ENCODE measurements at regions not wholly inside any gene's neighbourhood (a gene's known extent, or its start where the extent isn't known, plus 50 kb on each side); places are given as distances from the start of the nearest gene placed in this dataset.
"Not testable (repeated sequence)": the region's sequence is repeated elsewhere in the genome, so short reads cannot be mapped to it uniquely, and the experiment has no call there.

DNA sequence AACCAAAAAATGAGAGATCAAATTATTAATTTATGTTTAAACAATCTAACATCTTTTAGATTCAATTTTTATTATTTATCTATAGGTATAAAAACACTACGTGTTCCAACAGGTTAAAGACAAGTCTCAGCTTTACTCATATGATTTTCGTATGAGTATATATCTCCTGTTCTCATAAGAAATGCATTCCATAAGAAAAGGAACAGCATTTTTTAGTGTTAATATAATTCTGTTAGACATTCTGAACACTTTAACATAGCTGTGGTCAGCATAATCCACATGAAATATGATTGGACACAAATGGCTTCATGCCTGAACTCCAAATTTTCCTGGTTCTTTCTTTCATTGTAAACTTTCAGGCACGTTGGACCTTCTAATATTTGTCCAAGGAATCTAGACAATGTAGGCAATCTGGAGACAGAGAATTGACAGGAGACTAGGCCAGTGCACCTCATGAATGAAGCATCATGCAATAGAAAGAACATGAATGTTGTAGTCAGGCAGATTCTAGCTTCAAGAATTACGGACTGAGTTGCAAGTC is 1122.0 kb upstream of the ALCAM start:
- intact Hi-C loops (cut with DNase I): no loop called here
- Histone ChIP-seq H3K27me3 (no peaks in the 10 kb centered on the region), H3K4me3 (no peak overlapping the region), H3K36me3 (no peaks in the 10 kb centered on the region), H3K27ac (replicated peaks in 1 of 4) (no peak overlapping the region), H3K9me3 (peaks cover 0 to 8% (median 4%) of the 10 kb centered on the region in 4 donors), H3K4me1 (no peaks in the 10 kb centered on the region)
- no peak for DNase-seq (ENCODE audit: extremely low spot score)
- TF ChIP-seq, protein P1, sequence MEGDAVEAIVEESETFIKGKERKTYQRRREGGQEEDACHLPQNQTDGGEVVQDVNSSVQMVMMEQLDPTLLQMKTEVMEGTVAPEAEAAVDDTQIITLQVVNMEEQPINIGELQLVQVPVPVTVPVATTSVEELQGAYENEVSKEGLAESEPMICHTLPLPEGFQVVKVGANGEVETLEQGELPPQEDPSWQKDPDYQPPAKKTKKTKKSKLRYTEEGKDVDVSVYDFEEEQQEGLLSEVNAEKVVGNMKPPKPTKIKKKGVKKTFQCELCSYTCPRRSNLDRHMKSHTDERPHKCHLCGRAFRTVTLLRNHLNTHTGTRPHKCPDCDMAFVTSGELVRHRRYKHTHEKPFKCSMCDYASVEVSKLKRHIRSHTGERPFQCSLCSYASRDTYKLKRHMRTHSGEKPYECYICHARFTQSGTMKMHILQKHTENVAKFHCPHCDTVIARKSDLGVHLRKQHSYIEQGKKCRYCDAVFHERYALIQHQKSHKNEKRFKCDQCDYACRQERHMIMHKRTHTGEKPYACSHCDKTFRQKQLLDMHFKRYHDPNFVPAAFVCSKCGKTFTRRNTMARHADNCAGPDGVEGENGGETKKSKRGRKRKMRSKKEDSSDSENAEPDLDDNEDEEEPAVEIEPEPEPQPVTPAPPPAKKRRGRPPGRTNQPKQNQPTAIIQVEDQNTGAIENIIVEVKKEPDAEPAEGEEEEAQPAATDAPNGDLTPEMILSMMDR (IDR thresholded peaks at IDR 0.05): no peak
- TF ChIP-seq POLR2AphosphoS5 (IDR thresholded peaks at IDR 0.05): no peak
- TF ChIP-seq EP300 (IDR thresholded peaks at IDR 0.05): no peak
- no peak for TF ChIP-seq POLR2A (IDR thresholded peaks at IDR 0.05; ENCODE audit: low read depth)
- WGBS: 44% methylated on average over 4 of the region's 4 CpGs

DNA sequence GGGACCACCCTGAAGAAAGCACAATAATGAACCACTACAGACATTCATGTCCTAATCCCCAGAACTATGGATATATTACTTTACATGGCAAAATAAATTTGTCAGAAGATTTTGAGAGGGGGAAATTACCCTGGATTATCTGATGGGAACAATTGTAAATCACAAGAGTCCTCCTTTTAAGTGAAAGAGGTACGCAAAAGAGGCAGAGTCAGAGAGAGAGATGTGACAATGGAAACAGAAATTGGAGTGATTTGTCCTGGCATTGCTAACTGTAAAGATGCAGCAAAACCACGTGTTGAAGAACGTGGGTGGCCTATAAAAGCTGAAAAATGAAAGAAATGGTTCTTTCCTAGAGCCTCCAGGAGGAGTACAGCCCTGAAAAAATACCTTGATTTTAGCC is 1121.4 kb upstream of the ALCAM start:
- DNase-seq (ENCODE audit: extremely low spot score): no peak
- Histone ChIP-seq H3K27ac (replicated peaks in 1 of 4) (no peak overlapping the region), H3K27me3 (no peaks in the 10 kb centered on the region), H3K4me1 (no peaks in the 10 kb centered on the region), H3K4me3 (no peak overlapping the region), H3K9me3 (peaks cover 0 to 8% (median 1%) of the 10 kb centered on the region in 4 donors), H3K36me3 (no peaks in the 10 kb centered on the region)
- no peak for TF ChIP-seq POLR2AphosphoS5 (IDR thresholded peaks at IDR 0.05)
- no peak for TF ChIP-seq EP300 (IDR thresholded peaks at IDR 0.05)
- TF ChIP-seq, protein P1 (IDR thresholded peaks at IDR 0.05): no peak
- TF ChIP-seq POLR2A (IDR thresholded peaks at IDR 0.05; ENCODE audit: low read depth): no peak
- WGBS: 62% methylated on average over 3 of the region's 3 CpGs
- intact Hi-C loops (cut with DNase I): no loop called here

DNA sequence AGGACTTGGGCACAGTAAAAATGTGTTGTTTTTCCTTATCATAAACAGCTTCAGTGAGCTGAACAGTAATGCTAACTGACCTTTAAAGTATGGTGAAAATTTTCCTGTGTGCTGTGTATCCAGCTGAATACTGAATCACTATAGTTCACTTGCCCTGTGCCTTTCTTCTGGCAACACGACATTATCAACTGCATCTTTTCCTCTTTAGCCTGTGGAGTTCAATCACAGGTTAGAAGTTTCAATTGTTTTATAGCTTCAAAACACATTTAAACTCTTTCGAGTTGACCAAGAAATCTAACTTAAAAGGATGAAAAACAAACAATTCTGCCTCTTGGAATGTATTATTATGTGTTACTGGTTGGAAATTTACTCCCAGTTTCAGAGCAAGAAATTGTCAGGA is 1120.7 kb upstream of the ALCAM start:
- WGBS: 30% methylated on average over 2 of the region's 2 CpGs
- Histone ChIP-seq H3K27me3 (no peaks in the 10 kb centered on the region), H3K4me1 (no peaks in the 10 kb centered on the region), H3K27ac (replicated peaks in 1 of 4) (no peak overlapping the region), H3K4me3 (no peak overlapping the region), H3K9me3 (peaks cover 0 to 8% (median under 1%) of the 10 kb centered on the region in 4 donors), H3K36me3 (no peaks in the 10 kb centered on the region)
- no peak for DNase-seq (ENCODE audit: extremely low spot score)
- intact Hi-C loops (cut with DNase I): no loop called here
- TF ChIP-seq POLR2A (IDR thresholded peaks at IDR 0.05; ENCODE audit: low read depth) (no peak), POLR2AphosphoS5 (IDR thresholded peaks at IDR 0.05) (no peak), EP300 (IDR thresholded peaks at IDR 0.05) (no peak)
- TF ChIP-seq, protein P1 (IDR thresholded peaks at IDR 0.05): no peak

DNA sequence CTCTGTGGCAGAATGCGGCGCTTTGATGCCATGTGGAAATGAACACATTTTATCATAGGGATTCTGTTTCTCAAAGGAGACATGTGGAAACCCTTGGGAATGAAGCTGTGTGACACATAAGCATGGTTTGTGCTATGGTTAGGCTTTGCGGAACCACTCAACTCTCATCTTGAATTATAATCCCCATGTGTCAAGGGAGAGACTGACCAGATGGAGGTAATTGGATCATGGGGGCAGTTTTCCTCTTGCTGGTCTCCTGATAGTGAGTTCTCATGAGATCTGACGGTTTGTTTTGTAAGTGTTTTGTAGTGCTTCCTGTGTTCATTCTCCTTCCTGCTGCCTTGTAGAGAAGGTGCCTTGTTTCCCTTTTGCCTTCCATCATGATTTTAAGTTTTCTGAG is 1109.2 kb upstream of the ALCAM start:
- intact Hi-C loops (cut with DNase I): no loop called here
- TF ChIP-seq EP300 (IDR thresholded peaks at IDR 0.05): no peak
- TF ChIP-seq, protein P1 (IDR thresholded peaks at IDR 0.05): no peak
- no peak overlapping the region for H3K4me3 ChIP-seq
- H3K9me3 ChIP-seq: no peaks in the 10 kb centered on the region
- WGBS: 81% methylated on average over 4 of the region's 4 CpGs
- H3K36me3 ChIP-seq: no peaks in the 10 kb centered on the region
- no peaks in the 10 kb centered on the region for H3K4me1 ChIP-seq
- no peak overlapping the region for H3K27ac ChIP-seq (replicated peaks in 1 of 4)
- no peaks in the 10 kb centered on the region for H3K27me3 ChIP-seq
- no peak for DNase-seq (ENCODE audit: extremely low spot score)

DNA sequence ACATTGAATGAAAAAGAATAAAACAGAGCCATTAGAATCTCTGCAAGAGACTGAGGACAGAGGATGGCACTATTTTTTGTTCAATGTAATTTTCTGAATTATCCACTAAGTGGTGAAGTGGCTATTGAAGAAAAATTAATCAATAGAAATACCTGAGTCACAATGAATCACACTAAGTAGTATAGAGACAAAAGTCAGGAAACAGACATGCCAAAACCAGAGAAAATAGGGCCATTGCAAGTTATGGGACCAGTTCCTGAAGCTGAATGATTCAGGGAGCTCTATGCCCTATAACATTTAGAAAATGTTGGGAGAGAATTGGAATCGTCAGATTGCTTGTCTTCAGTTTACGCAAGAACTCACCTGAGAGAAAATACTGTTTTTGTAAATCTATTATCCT is 1103.2 kb upstream of the ALCAM start:
- H3K4me1 ChIP-seq: no peaks in the 10 kb centered on the region
- no peaks in the 10 kb centered on the region for H3K27me3 ChIP-seq
- no peak for DNase-seq (ENCODE audit: extremely low spot score)
- WGBS: 93% methylated on average over 2 of the region's 2 CpGs
- H3K27ac ChIP-seq (replicated peaks in 1 of 4): no peak overlapping the region
- no peaks in the 10 kb centered on the region for H3K36me3 ChIP-seq
- no peak overlapping the region for H3K4me3 ChIP-seq
- TF ChIP-seq EP300 (IDR thresholded peaks at IDR 0.05) (no peak), POLR2AphosphoS5 (IDR thresholded peaks at IDR 0.05) (no peak), POLR2A (IDR thresholded peaks at IDR 0.05; ENCODE audit: low read depth) (no peak)
- TF ChIP-seq, protein P1 (IDR thresholded peaks at IDR 0.05): no peak
- no peaks in the 10 kb centered on the region for H3K9me3 ChIP-seq
- intact Hi-C loops (cut with DNase I): no loop called here

DNA sequence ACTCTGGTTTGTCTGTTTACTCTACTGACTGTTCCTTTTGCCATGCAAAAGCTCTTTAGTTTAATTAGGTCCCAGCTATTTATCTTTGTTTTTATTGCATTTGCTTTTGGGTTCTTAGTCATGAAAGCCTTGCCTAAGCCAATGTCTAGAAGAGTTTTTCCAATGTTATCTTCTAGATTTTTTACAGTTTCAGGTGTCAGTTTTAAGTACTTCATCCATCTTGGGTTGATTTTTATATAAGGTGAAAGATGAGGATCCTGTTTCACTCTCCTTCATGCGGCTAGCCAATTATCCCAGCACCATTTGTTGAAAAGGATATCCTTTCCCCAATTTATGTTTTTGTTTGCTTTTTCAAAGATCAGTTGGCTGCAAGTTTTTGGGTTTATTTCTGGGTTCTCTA is 1100.5 kb upstream of the ALCAM start:
- 93% methylated on average over 1 of the region's 1 CpG for WGBS
- H3K27ac ChIP-seq (replicated peaks in 1 of 4); H3K4me1 ChIP-seq; H3K4me3 ChIP-seq; DNase-seq (ENCODE audit: extremely low spot score); H3K27me3 ChIP-seq; intact Hi-C loops (cut with DNase I); H3K36me3 ChIP-seq; H3K9me3 ChIP-seq: not testable (repeated sequence)
